Fibroblast of peridontal ligament (primary cell): ENCODE measurements at regions not wholly inside any gene's neighbourhood (a gene's known extent, or its start where the extent isn't known, plus 50 kb on each side); places are given as distances from the start of the nearest gene placed in this dataset.

Experiments used
- DNase-seq: peaks from one replicate; pipeline ENCODE4 v3.0.0-alpha.2; 2010; ENCODE audit errors: extremely low read depth

GRCh38 chr3:181076558-181076957 lies 87.0 kb upstream of the DNAJC19 start:
- DNase-seq, result no peak

DNA sequence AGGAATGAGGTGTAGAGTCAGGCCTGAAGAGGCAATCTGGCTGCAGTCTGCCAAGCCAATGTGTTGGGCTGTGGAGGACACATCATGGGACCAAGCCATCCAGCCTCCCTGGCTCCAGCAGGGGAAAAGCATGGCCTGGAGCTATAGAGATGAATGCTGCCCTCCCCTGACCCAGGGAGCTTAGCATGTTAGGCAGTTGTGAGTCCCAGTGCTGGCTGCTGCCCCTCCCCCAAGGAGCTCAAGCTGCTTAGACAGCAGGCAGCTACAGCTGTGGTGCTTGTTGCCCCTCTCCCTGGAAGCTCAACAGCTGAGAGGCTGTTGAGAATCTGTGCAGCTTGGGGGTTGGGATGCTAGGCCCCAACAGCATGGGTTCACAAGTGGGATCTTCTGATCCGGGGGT lies 85.6 kb upstream of the DNAJC19 start:
- no peak for DNase-seq

- DNase-seq, result no peak
Observed at GRCh38 chr3:181066143-181067087, 76.9 kb upstream of the DNAJC19 start.

DNA sequence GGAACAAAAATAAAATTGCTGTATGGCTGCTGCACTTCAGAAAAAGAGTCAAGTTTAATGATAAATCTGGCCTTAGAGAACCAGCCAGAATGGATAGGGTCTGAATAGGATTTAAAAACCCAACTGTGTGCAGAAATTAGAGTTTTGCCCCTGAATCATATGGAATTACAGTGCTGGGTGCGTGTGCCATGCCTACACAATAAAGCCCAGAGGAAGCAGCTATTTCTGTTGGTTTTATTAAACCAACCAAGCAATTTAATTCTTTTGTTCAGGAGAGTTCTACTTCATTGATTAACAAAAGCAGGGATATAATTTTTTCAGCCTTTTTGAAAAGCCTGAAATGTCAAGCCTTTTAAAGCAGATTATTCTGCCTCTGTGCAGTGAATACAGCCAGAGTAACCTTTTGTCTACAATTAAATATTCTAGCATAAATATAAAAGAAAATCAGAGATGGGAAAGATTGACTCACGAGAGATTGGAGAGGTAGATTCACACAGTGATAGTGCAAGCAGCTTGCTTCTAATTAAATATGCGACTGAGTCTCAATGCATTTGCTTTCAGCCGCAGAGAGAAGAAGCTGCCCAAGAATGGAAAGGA lies 66.7 kb upstream of the DNAJC19 start:
- DNase-seq, result no peak

DNA sequence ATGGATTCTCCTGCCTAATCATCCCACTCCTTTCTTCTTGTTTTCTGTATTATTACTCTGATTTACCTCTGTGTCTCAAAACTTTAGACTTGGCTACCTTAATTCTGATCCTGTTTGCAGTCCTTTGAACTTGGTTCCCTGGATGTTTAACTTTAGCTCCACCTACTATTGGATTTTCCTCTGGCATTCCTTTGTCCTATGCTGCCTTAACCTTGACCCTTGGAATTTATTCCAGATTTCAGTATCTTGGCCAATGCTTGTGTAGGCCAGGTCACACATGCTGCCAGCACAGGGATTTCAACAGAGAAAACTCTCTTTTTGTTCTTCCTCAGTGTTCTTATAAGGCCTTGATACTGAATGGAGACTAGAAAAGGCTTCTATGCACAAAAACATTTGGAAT lies 65.0 kb upstream of the DNAJC19 start:
- no peak for DNase-seq

- DNase-seq, result no peak
Observed at GRCh38 chr3:181052256-181052655, 62.7 kb upstream of the DNAJC19 start.

DNA sequence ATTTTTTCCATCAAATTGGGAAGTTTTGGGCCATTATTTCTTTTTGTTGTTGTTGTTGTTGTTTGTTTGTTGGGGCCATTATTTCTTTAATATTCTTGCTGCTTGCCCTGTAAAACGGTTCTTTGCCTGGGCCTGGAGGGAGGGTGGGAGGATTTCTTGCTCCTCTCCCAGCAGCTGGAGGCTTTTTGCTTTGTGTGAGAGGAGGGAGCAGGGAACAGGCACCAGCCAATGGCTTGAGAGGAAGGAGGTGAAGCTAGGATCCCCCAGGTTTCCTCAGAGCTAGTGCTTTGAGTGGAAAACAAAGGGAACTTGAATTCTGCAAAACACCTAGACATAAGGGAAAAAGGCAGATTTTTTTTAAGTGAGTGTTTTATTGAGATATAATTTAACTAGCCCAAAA lies 61.2 kb upstream of the DNAJC19 start:
- DNase-seq, result no peak

GRCh38 chr3:181040030-181040429 lies 50.5 kb upstream of the DNAJC19 start:
- no peak for DNase-seq
